ENCODE measurements at regions not wholly inside any gene's neighbourhood (a gene's known extent, or its start where the extent isn't known, plus 50 kb on each side); places are given as distances from the start of the nearest gene placed in this dataset.
"Not testable (repeated sequence)": the region's sequence is repeated elsewhere in the genome, so short reads cannot be mapped to it uniquely, and the experiment has no call there.

DNA sequence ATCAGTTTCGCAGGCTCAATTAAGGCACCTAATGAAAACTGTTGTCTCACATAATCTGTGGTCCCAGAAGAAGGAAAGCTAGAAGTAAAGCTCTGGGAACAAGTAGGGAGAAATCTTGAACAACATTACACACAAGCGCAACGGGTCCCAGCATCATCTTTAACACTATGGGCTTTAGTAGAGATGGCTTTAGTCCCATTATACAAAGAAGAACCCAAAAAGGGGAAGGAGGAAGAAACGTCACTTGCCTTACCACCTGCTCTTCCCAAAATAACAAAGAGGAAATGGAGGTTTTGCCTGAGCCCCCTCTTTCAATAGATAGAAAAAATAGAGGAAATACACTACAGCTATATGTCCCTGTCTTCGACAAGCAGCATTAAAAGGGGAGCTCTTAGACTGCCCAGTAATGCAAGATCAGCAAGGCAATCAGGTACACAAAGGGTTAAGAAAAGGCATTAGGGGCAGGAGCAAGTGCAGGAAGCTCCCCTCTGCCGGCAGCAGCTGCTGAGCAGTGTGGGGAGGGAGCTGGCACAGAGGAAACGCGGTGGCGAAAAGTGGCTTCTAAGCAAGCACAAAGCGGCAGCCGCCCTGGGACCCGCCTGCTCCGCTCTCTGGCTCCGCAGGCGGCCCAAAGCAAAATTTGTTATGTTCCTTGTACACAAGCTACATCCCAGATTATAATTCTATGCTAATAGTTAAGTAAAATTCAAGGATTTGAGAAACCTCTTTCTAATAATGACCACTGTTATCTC, 1218.8 kb downstream of the TMEM121 start:
- not testable (repeated sequence) for H3K9me3 ChIP-seq, H3K4me3 ChIP-seq, ATAC-seq

DNA sequence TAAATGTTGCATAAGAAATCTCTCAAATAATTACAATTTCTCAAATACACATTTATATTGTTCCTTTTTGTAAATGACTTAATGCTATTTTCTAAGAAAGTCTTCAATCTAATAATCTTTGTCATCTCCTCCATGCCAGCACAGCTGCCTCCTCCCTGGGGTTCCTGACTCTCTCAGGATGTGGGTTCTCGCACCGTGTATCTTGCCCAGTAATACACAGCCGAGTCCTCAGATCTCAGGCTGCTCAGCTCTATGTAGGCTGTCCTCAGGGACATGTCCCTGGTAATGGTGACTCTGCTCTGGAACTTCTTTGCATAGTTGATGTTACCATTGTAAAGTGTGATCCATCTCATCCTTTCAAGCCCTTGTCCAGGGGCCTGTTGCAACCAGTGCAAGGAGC, 1223.7 kb downstream of the TMEM121 start:
- H3K9me3 ChIP-seq; H3K4me1 ChIP-seq; ATAC-seq; H3K27ac ChIP-seq; H3K27me3 ChIP-seq (ENCODE audit: low read depth); H3K4me3 ChIP-seq; DNase-seq; intact Hi-C loops (cut with DNase I); H3K36me3 ChIP-seq: not testable (repeated sequence)

More for the DNA sequence above, 1218.8 kb downstream of the TMEM121 start:
- H3K27me3 ChIP-seq (ENCODE audit: low read depth); H3K27ac ChIP-seq; DNase-seq; intact Hi-C loops (cut with DNase I); H3K36me3 ChIP-seq; H3K4me1 ChIP-seq: not testable (repeated sequence)

DNA sequence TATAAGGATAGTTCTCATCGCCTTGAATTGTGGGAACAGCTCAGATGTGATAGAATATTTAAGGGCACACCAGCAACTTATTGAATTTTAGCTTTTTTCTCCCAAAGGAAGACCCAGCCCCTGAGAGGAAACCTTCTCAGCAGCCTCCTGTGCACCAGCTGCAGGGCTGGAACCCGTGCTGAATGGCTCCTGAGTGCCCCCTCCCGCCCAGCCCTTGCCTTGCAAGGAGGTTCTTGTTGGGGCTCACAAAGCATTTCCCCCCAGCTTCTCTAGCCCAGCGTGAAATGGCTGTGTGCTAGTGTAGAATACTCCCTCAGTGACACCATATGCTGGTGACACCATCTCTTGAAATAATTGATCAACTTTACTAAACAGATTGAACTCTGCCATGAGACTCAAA, 1227.4 kb downstream of the TMEM121 start:
- H3K4me1 ChIP-seq; ATAC-seq; intact Hi-C loops (cut with DNase I): not testable (repeated sequence)

DNA sequence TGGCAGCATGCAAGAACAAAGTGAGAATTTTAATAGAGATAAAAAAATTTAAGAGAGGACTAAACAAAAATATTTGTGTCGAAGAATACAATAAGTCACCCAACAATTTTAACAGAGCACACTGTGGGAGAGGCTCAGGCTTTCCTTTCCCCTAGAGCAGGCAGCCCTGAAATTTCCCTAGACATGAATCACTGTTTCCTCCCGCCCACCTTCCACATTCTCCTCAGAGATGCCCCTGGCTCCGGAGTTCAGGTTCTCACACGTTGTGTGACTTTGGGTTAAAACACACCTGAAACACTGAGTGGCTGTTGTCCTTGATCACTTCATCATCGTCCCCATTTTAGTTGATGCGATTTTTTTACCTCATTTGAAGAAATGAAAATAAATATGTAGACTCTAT, 1231.1 kb downstream of the TMEM121 start:
- intact Hi-C loops (cut with DNase I); H3K36me3 ChIP-seq; H3K4me1 ChIP-seq; H3K9me3 ChIP-seq; H3K4me3 ChIP-seq; DNase-seq; H3K27me3 ChIP-seq (ENCODE audit: low read depth); H3K27ac ChIP-seq; ATAC-seq: not testable (repeated sequence)

More for the DNA sequence above, 1227.4 kb downstream of the TMEM121 start:
- not testable (repeated sequence) for H3K36me3 ChIP-seq; H3K27me3 ChIP-seq (ENCODE audit: low read depth); DNase-seq; H3K4me3 ChIP-seq; H3K9me3 ChIP-seq; H3K27ac ChIP-seq

DNA sequence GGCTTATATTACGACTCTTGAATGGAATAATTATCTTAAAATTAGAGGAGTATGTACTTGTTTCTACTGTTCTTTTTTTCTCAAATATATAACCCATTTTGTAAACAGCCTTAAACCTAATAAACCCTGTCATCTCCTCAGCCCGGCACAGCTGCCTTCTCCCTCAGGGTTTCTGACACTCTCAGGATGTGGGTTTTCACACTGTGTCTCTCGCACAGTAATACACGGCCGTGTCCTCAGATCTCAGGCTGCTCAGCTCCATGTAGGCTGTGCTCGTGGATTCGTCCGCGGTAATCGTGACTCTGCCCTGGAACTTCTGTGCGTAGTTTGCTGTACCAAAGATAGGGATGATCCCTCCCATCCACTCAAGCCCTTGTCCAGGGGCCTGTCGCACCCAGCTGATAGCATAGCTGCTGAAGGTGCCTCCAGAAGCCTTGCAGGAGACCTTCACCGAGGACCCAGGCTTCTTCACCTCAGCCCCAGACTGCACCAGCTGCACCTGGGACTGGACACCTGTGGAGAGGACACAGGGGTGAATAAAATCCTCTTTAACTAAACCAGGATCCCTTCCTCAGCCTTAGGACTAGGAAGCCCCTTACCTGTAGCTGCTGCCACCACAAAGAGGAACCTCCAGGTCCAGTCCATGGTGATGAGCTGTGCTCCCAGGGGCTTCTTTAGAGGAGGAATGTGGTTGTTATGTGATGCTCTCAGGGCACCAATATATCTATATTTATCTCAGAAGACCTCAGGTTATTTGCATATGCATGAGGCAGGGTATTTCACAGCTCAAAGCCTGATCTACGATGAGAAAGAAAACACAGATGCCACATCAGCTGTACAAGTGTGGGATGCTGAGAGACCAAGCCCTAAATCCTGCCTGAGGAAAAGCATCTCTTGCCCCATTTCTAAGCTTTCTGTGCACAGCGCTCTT, 1235.8 kb downstream of the TMEM121 start:
- H3K4me1 ChIP-seq; ATAC-seq; H3K4me3 ChIP-seq; DNase-seq; H3K9me3 ChIP-seq; H3K27me3 ChIP-seq (ENCODE audit: low read depth); intact Hi-C loops (cut with DNase I); H3K36me3 ChIP-seq; H3K27ac ChIP-seq: not testable (repeated sequence)

DNA sequence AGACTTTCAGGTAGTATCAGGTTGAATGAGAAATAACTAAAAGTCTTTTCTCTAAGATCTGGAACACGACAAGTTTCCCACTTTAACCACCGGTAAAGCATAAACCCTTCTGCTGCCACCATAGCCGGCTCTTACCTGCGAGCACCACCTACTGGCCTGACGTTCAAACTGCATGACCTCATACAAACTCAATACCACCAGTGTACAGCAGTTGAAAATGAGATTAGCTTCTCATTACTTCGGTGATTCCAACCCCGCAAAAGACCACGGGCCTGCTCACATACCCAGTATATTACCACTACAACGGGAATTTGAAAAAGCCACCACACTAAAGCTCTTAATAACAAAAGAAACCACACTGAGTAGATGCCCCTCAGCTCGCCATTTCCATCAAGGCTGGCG, 1238.6 kb downstream of the TMEM121 start:
- TF ChIP-seq, protein P1, sequence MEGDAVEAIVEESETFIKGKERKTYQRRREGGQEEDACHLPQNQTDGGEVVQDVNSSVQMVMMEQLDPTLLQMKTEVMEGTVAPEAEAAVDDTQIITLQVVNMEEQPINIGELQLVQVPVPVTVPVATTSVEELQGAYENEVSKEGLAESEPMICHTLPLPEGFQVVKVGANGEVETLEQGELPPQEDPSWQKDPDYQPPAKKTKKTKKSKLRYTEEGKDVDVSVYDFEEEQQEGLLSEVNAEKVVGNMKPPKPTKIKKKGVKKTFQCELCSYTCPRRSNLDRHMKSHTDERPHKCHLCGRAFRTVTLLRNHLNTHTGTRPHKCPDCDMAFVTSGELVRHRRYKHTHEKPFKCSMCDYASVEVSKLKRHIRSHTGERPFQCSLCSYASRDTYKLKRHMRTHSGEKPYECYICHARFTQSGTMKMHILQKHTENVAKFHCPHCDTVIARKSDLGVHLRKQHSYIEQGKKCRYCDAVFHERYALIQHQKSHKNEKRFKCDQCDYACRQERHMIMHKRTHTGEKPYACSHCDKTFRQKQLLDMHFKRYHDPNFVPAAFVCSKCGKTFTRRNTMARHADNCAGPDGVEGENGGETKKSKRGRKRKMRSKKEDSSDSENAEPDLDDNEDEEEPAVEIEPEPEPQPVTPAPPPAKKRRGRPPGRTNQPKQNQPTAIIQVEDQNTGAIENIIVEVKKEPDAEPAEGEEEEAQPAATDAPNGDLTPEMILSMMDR (IDR thresholded peaks at IDR 0.05), result peak; percentile 43
- H3K27me3 ChIP-seq (ENCODE audit: low read depth); H3K36me3 ChIP-seq; H3K27ac ChIP-seq; H3K9me3 ChIP-seq; H3K4me1 ChIP-seq; DNase-seq; H3K4me3 ChIP-seq; intact Hi-C loops (cut with DNase I): not testable (repeated sequence)
- ATAC-seq, result peak; percentile 80 to 83

DNA sequence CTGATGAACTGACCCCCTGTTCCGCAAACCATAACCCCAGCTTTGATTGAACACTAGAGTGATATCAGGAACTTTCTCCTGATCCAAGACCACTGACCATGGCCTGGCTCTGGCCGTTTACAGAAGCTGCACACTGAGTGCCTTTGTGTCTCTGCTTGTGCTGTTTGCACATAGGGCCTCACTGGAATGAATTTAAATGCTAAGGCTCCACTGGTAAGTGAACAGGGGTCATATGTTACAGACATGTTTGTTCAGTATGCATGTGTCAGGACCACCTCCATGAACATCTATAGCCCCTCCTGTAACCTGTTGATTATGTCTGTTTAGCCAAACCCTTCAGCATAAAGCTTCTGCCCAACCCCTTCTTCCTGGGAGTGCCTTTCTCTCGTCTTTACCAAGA, 1239.8 kb downstream of the TMEM121 start:
- TF ChIP-seq, protein P1 (IDR thresholded peaks at IDR 0.05), result no peak
- no peaks in the 10 kb centered on the region for H3K4me1 ChIP-seq
- H3K27ac ChIP-seq, result no peak overlapping the region
- no peak overlapping the region for H3K4me3 ChIP-seq
- intact Hi-C loops (cut with DNase I), result no loop called here
- H3K27me3 ChIP-seq (ENCODE audit: low read depth), result no peaks in the 10 kb centered on the region
- no peaks in the 10 kb centered on the region for H3K9me3 ChIP-seq
- H3K36me3 ChIP-seq, result no peaks in the 10 kb centered on the region
- no peak for ATAC-seq
- no peak for DNase-seq

DNA sequence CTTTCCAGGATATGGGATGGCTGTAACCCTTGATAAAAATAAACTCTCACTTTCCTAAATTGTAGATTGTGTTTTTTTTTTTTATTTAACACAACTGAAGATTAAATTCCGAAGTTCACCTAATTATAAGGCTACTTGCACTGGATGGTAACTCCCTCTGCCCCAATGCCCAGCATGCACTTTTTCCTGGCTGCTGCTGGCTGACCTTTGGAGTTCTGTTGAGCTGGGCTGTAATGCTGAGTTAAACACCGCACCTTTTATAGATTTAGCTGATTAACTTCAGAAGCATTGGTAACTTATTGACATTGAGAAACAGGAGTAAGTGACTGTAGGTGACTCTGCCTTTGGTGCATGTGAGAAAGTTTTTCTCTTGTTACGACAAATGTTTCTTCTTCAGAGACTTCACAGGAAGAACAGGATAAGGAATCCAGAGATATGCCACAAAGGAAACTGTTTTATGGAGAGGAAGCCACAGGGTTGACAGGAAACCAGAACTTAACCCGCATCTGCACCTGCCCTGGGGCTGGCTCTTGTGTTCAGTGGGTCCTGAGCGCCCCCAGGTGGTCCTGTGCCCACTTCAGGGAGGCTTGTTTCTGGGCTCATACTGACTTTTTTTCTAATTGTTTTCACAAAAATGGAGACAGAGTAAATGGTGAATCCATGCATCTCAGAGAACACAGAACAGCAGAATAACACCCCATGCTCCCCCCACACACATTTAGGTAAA, 1240.3 kb downstream of the TMEM121 start:
- H3K36me3 ChIP-seq; intact Hi-C loops (cut with DNase I); DNase-seq; H3K4me1 ChIP-seq; H3K27me3 ChIP-seq (ENCODE audit: low read depth); H3K27ac ChIP-seq; H3K4me3 ChIP-seq; ATAC-seq; H3K9me3 ChIP-seq: not testable (repeated sequence)

DNA sequence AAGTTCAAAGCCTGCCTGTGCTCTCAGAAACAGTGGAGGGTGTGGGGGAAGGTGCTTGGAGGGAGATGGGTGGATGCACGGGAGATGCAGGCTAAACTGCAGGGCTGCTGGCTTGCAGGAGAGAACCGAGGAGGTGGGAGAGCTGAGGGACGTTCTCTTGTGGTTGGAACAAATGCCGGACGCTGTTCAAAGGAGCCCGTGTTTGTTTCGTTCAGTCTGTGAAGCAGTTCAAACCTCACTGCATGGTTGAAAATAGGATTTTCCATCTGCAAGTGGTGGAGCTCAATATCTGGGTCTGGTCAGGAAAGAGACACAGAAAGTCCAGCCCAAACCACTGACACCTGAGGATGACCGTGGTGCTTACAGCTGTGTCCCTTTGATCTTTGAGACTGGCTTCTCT, 1241.8 kb downstream of the TMEM121 start:
- ATAC-seq; H3K4me3 ChIP-seq; H3K36me3 ChIP-seq; H3K9me3 ChIP-seq; DNase-seq; H3K27ac ChIP-seq; intact Hi-C loops (cut with DNase I); H3K4me1 ChIP-seq; H3K27me3 ChIP-seq (ENCODE audit: low read depth): not testable (repeated sequence)

DNA sequence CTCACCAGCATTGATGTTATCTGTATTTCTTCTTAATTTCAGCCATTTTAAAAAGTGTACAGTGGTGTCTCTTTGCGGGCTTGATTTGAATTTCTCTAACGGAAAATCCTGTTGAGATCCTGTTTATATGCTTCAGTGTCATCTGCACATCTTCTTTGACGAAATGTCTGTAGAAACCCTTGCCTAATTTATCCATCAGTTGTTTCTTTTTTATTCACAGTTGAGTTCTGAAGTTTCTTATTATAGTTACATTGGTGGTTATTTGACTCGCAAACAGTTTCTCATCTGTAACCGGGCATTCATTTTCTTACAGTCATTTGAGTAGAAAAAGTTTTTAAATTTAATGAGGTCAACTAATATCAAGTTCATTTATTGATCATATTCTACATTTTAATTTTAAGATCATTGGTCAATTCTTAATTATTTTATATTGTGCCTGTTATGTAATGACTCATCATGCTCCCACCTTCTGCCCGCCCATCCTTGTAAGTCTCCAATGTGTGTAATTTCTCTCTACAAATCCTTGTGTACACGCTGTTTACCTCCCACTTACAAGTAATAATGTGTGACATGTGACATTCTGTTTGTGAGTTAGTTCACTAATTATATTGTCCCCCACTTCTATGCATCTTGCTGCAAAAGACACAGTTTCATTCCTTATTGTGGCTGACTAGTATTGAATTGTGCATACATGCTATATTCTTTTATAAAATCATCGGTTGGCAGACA, 1242.8 kb downstream of the TMEM121 start:
- intact Hi-C loops (cut with DNase I); H3K36me3 ChIP-seq: not testable (repeated sequence)

More for the DNA sequence above, 1242.8 kb downstream of the TMEM121 start:
- H3K4me3 ChIP-seq; H3K27me3 ChIP-seq (ENCODE audit: low read depth); DNase-seq; H3K9me3 ChIP-seq; H3K4me1 ChIP-seq; ATAC-seq; H3K27ac ChIP-seq: not testable (repeated sequence)

Data from lower lobe of right lung (tissue), 2 donors.